Epithelial cell of esophagus (primary cell): ENCODE measurements at regions not wholly inside any gene's neighbourhood (a gene's known extent, or its start where the extent isn't known, plus 50 kb on each side); places are given as distances from the start of the nearest gene placed in this dataset.
A peak's percentile ranks its signal among the peaks of the same experiment; 100 is the strongest.

Experiments
- DNase-seq: peaks from one replicate; pipeline ENCODE4 v3.0.0; 2010; ENCODE audit warnings: low read depth
- H3K4me3 ChIP-seq: 2 replicates; pipeline ENCODE4 v1.5.1; 2011; ENCODE audit warnings: mild to moderate bottlenecking, low read length, control low read depth
- TF ChIP-seq, protein P1 (sequence below): IDR thresholded peaks from 2 replicates; pipeline ENCODE4 v1.5.1; 2011; ENCODE audit warnings: low read depth, mild to moderate bottlenecking, low read length, control low read depth, inconsistent platforms; ENCODE audit not compliant: insufficient read depth; ENCODE audit errors: missing control alignments

- no peak overlapping the region for H3K4me3 ChIP-seq
- TF ChIP-seq, protein P1, sequence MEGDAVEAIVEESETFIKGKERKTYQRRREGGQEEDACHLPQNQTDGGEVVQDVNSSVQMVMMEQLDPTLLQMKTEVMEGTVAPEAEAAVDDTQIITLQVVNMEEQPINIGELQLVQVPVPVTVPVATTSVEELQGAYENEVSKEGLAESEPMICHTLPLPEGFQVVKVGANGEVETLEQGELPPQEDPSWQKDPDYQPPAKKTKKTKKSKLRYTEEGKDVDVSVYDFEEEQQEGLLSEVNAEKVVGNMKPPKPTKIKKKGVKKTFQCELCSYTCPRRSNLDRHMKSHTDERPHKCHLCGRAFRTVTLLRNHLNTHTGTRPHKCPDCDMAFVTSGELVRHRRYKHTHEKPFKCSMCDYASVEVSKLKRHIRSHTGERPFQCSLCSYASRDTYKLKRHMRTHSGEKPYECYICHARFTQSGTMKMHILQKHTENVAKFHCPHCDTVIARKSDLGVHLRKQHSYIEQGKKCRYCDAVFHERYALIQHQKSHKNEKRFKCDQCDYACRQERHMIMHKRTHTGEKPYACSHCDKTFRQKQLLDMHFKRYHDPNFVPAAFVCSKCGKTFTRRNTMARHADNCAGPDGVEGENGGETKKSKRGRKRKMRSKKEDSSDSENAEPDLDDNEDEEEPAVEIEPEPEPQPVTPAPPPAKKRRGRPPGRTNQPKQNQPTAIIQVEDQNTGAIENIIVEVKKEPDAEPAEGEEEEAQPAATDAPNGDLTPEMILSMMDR: no peak
- DNase-seq: no peak
Observed at GRCh38 chr12:29032446-29032845, 116.6 kb upstream of the FAR2 start.

GRCh38 chr12:29033519-29033918, 115.6 kb upstream of the FAR2 start:
- H3K4me3 ChIP-seq: no peak overlapping the region
- no peak for DNase-seq
- TF ChIP-seq, protein P1: no peak

DNA sequence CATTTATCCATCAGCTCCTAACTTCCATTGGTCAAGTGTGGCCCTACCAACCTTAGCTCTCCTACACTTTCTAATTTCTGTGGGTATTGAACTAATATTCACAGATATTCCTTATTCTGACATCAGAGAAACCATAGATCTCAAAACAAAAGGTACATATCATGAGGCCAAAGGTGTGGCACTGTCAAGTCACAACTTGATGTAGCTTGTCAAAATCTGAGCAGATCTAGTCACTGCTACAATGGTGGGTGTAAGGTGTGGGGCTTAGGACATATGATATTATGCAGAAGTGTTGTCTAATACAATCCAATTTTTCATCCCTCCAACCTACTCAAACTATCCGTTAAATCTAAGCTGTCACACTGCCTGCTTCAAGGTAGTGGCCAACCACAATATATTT, 114.0 kb upstream of the FAR2 start:
- no peak overlapping the region for H3K4me3 ChIP-seq
- DNase-seq: peak; percentile 68
- TF ChIP-seq, protein P1: no peak

GRCh38 chr12:29039013-29039412, 110.1 kb upstream of the FAR2 start:
- no peak overlapping the region for H3K4me3 ChIP-seq
- peak; percentile 20 for DNase-seq
- TF ChIP-seq, protein P1: no peak

GRCh38 chr12:29041621-29042020, 107.5 kb upstream of the FAR2 start:
- no peak overlapping the region for H3K4me3 ChIP-seq
- DNase-seq: peak; percentile 16
- TF ChIP-seq, protein P1: no peak

- TF ChIP-seq, protein P1: no peak
- H3K4me3 ChIP-seq: no peak overlapping the region
- DNase-seq: no peak
Observed at GRCh38 chr12:29043069-29043468, 106.0 kb upstream of the FAR2 start.

GRCh38 chr12:29044799-29045198, 104.3 kb upstream of the FAR2 start:
- TF ChIP-seq, protein P1: no peak
- DNase-seq: no peak
- H3K4me3 ChIP-seq: no peak overlapping the region
